ENCODE measurements at regions not wholly inside any gene's neighbourhood (a gene's known extent, or its start where the extent isn't known, plus 50 kb on each side); places are given as distances from the start of the nearest gene placed in this dataset.

- TF ChIP-seq TCF12 (IDR thresholded peaks at IDR 0.05; ENCODE audit: low read depth) (no peak), CREB1 (IDR thresholded peaks at IDR 0.05; ENCODE audit: low read depth) (no peak), MAX (IDR thresholded peaks at IDR 0.05) (no peak), EGR1 (IDR thresholded peaks at IDR 0.05) (no peak), TAF1 (IDR thresholded peaks at IDR 0.05; ENCODE audit: low read depth) (no peak), YY1 (IDR thresholded peaks at IDR 0.05; ENCODE audit: low read depth) (no peak), RAD21 (IDR thresholded peaks at IDR 0.05; ENCODE audit: low read depth) (no peak), NFIC (IDR thresholded peaks at IDR 0.05) (no peak), ZBTB7A (IDR thresholded peaks at IDR 0.05; ENCODE audit: low read depth) (no peak), EP300 (IDR thresholded peaks at IDR 0.05; ENCODE audit: borderline replicate concordance) (no peak), FOXM1 (IDR thresholded peaks at IDR 0.05; ENCODE audit: borderline replicate concordance, low read depth) (no peak), CEBPB (IDR thresholded peaks at IDR 0.05) (no peak)
Observed at GRCh38 chr1:177891809-177892208, 78.0 kb downstream of the SEC16B start.

- no peak for TF ChIP-seq EP300 (IDR thresholded peaks at IDR 0.05; ENCODE audit: borderline replicate concordance)
- TF ChIP-seq TCF12 (IDR thresholded peaks at IDR 0.05; ENCODE audit: low read depth) = no peak
Observed at GRCh38 chr1:177890479-177890878, 79.4 kb downstream of the SEC16B start.

GRCh38 chr1:177884479-177885021, 85.3 kb downstream of the SEC16B start:
- TF ChIP-seq FOXM1 (IDR thresholded peaks at IDR 0.05; ENCODE audit: borderline replicate concordance, low read depth) (no peak), MAX (IDR thresholded peaks at IDR 0.05) (no peak), EP300 (IDR thresholded peaks at IDR 0.05; ENCODE audit: borderline replicate concordance) (no peak), YY1 (IDR thresholded peaks at IDR 0.05; ENCODE audit: low read depth) (no peak), TAF1 (IDR thresholded peaks at IDR 0.05; ENCODE audit: low read depth) (no peak), CREB1 (IDR thresholded peaks at IDR 0.05; ENCODE audit: low read depth) (no peak), TCF12 (IDR thresholded peaks at IDR 0.05; ENCODE audit: low read depth) (no peak), EGR1 (IDR thresholded peaks at IDR 0.05) (no peak), ZBTB7A (IDR thresholded peaks at IDR 0.05; ENCODE audit: low read depth) (no peak), RAD21 (IDR thresholded peaks at IDR 0.05; ENCODE audit: low read depth) (no peak), CEBPB (IDR thresholded peaks at IDR 0.05) (no peak), NFIC (IDR thresholded peaks at IDR 0.05) (no peak), TEAD4 (IDR thresholded peaks at IDR 0.05) (no peak), REST (IDR thresholded peaks at IDR 0.05; ENCODE audit: low read depth) (no peak)

GRCh38 chr1:177883581-177883980, 86.3 kb downstream of the SEC16B start:
- no peak for TF ChIP-seq TCF12 (IDR thresholded peaks at IDR 0.05; ENCODE audit: low read depth)
- no peak for TF ChIP-seq FOXM1 (IDR thresholded peaks at IDR 0.05; ENCODE audit: borderline replicate concordance, low read depth)
- no peak for TF ChIP-seq TAF1 (IDR thresholded peaks at IDR 0.05; ENCODE audit: low read depth)

- TF ChIP-seq CREB1 (IDR thresholded peaks at IDR 0.05; ENCODE audit: low read depth) (no peak), RAD21 (IDR thresholded peaks at IDR 0.05; ENCODE audit: low read depth) (no peak), EP300 (IDR thresholded peaks at IDR 0.05; ENCODE audit: borderline replicate concordance) (no peak), TAF1 (IDR thresholded peaks at IDR 0.05; ENCODE audit: low read depth) (no peak), MAX (IDR thresholded peaks at IDR 0.05) (no peak), YY1 (IDR thresholded peaks at IDR 0.05; ENCODE audit: low read depth) (no peak), TCF12 (IDR thresholded peaks at IDR 0.05; ENCODE audit: low read depth) (no peak), ZBTB7A (IDR thresholded peaks at IDR 0.05; ENCODE audit: low read depth) (no peak), REST (IDR thresholded peaks at IDR 0.05; ENCODE audit: low read depth) (no peak)
Observed at GRCh38 chr1:177880339-177880891, 89.4 kb downstream of the SEC16B start.

- no peak for TF ChIP-seq ZBTB7A (IDR thresholded peaks at IDR 0.05; ENCODE audit: low read depth)
- TF ChIP-seq MAX (IDR thresholded peaks at IDR 0.05) = no peak
- no peak for TF ChIP-seq CEBPB (IDR thresholded peaks at IDR 0.05)
- TF ChIP-seq RAD21 (IDR thresholded peaks at IDR 0.05; ENCODE audit: low read depth) = no peak
- no peak for TF ChIP-seq FOXM1 (IDR thresholded peaks at IDR 0.05; ENCODE audit: borderline replicate concordance, low read depth)
- TF ChIP-seq NFIC (IDR thresholded peaks at IDR 0.05) = no peak
- TF ChIP-seq USF1 (IDR thresholded peaks at IDR 0.05) = no peak
- TF ChIP-seq YY1 (IDR thresholded peaks at IDR 0.05; ENCODE audit: low read depth) = no peak
- TF ChIP-seq TCF12 (IDR thresholded peaks at IDR 0.05; ENCODE audit: low read depth) = no peak
- no peak for TF ChIP-seq REST (IDR thresholded peaks at IDR 0.05; ENCODE audit: low read depth)
- TF ChIP-seq TAF1 (IDR thresholded peaks at IDR 0.05; ENCODE audit: low read depth) = no peak
- TF ChIP-seq EGR1 (IDR thresholded peaks at IDR 0.05) = no peak
Observed at GRCh38 chr1:177877086-177877485, 92.8 kb downstream of the SEC16B start.
